Hepatocyte (in vitro differentiated cells): ENCODE measurements at regions not wholly inside any gene's neighbourhood (a gene's known extent, or its start where the extent isn't known, plus 50 kb on each side); places are given as distances from the start of the nearest gene placed in this dataset.

Source experiments
- EZH2 ChIP-seq: fragments of 200-600 bp; sonication (generic); IDR thresholded peaks from 2 replicates; pipeline ENCODE4 v1.6.1; 2016; ENCODE audit warnings: antibody characterized with exemption, mild to moderate bottlenecking, borderline replicate concordance
- EZH2phosphoT487 ChIP-seq: fragments of 200-600 bp; sonication (generic); IDR thresholded peaks from one replicate; pipeline ENCODE4 v1.6.1; 2018; ENCODE audit warnings: antibody characterized with exemption, mild to moderate bottlenecking, low read depth, moderate library complexity; ENCODE audit not compliant: unreplicated experiment, severe bottlenecking
- TF ChIP-seq, protein P1 (sequence below): fragments of 200-600 bp; sonication (generic); IDR thresholded peaks from 2 replicates; pipeline ENCODE4 v1.5.1; 2016; ENCODE audit warnings: antibody characterized with exemption, mild to moderate bottlenecking; ENCODE audit not compliant: poor library complexity

DNA sequence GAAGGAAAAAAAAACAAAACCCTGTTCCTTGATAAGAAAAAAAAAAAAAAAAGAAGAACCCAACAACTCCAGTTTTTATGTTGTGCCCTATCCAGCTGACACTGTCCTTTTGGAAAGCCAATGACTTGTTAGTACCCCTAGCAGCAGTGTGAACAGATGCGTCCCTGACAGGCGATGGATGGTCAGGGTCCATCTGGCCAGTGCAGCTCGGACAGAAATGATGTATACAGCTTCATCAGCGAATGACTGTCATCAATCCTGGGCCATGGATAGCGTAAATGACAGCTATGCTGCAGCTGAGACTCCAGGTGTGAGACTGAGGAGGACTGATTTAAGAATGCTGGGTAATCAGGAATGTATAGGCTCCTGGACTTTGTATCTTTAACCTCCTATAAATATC lies 318.8 kb upstream of the FIGN start:
- TF ChIP-seq EZH2 (no peak), EZH2phosphoT487 (no peak)
- TF ChIP-seq, protein P1, sequence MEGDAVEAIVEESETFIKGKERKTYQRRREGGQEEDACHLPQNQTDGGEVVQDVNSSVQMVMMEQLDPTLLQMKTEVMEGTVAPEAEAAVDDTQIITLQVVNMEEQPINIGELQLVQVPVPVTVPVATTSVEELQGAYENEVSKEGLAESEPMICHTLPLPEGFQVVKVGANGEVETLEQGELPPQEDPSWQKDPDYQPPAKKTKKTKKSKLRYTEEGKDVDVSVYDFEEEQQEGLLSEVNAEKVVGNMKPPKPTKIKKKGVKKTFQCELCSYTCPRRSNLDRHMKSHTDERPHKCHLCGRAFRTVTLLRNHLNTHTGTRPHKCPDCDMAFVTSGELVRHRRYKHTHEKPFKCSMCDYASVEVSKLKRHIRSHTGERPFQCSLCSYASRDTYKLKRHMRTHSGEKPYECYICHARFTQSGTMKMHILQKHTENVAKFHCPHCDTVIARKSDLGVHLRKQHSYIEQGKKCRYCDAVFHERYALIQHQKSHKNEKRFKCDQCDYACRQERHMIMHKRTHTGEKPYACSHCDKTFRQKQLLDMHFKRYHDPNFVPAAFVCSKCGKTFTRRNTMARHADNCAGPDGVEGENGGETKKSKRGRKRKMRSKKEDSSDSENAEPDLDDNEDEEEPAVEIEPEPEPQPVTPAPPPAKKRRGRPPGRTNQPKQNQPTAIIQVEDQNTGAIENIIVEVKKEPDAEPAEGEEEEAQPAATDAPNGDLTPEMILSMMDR, result no peak
